ENCODE measurements at regions not wholly inside any gene's neighbourhood (a gene's known extent, or its start where the extent isn't known, plus 50 kb on each side); places are given as distances from the start of the nearest gene placed in this dataset.

DNA sequence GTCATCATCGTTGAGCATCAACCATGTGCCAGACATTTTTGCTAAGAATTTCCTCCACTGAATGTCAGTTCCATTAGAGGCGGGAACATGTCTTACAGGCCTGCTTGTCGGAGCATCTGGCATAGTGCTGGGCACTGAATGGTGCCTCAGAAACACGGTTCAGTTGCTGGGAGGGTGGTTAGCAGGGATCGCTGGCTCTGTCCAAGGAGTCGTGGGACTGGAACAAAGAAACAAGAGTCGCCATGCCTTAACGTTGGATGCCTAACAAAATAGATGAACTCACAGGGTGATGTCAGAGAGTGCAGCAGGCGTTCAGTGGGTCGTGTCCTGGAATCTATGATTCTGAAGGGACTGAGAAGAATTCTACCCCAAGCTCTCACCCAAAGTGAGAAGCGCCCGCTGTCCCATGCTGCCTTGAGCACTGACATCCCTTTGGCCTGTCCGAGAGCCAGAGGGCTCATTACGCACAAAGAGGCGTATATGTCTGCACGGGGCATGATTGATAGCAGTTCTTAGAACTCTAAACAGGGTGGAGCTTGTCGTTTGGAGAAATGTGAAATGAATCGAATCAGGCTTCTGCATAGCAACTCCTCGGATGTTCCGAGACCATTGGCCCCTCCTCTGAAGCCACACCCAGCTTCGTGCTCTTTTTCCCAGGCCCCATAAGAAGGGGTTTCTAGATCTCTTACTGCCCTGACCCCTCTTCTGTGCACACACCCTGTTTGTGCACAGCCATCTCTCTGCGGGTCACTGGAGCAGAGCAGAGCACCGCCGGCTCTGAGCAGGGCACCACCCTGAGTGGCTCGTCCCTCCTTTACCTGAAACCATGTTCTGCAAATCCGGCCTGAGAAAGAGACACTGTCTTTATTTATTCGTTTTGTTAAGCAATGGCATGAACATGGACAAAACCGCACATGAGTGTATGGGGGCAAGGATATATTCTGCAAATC, 113.1 kb upstream of the B3GAT1 start:
- TF ChIP-seq, protein P1, sequence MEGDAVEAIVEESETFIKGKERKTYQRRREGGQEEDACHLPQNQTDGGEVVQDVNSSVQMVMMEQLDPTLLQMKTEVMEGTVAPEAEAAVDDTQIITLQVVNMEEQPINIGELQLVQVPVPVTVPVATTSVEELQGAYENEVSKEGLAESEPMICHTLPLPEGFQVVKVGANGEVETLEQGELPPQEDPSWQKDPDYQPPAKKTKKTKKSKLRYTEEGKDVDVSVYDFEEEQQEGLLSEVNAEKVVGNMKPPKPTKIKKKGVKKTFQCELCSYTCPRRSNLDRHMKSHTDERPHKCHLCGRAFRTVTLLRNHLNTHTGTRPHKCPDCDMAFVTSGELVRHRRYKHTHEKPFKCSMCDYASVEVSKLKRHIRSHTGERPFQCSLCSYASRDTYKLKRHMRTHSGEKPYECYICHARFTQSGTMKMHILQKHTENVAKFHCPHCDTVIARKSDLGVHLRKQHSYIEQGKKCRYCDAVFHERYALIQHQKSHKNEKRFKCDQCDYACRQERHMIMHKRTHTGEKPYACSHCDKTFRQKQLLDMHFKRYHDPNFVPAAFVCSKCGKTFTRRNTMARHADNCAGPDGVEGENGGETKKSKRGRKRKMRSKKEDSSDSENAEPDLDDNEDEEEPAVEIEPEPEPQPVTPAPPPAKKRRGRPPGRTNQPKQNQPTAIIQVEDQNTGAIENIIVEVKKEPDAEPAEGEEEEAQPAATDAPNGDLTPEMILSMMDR (IDR thresholded peaks at IDR 0.05 in 4 of 5, conservative IDR thresholded peaks at IDR 0.05 in 1 of 5), result no peak
- TF ChIP-seq POLR2A (IDR thresholded peaks at IDR 0.05), result no peak
